IMR-90 (cell line): ENCODE measurements at regions not wholly inside any gene's neighbourhood (a gene's known extent, or its start where the extent isn't known, plus 50 kb on each side); places are given as distances from the start of the nearest gene placed in this dataset.

Experiments
- ATAC-seq: fragments of 200-7000 bp; cut with Tn5 transposase; 2 replicates; pipeline ENCODE4 v1.9.1; 2020; ENCODE audit warnings: low read depth, mild to moderate bottlenecking, moderate library complexity
- BruUV-seq: library from RNA; stranded (reverse); fragments of 400-500 nt; replicated peaks from 2 replicates; lab custom pipeline; 2021; lab: Mats Ljungman, UMichigan
- CTCF ChIA-PET: fragments of 300-600 bp; formaldehyde crosslinking; extraction: SDS; loops from one replicate; lab custom pipeline; 2021; ENCODE audit warnings: antibody characterized with exemption; lab: Yijun Ruan, JAX
- POLR2A ChIA-PET: fragments of 300-600 bp; sonication (Branson Sonifier 250); formaldehyde crosslinking; loops from one replicate; lab custom pipeline; 2022; ENCODE audit warnings: antibody characterized with exemption; ENCODE audit not compliant: unreplicated experiment; lab: Charles Lee
- DNase-seq: peaks from one replicate; pipeline ENCODE4 v3.0.0; 2013
- H2AFZ ChIP-seq: replicated peaks from 2 replicates; pipeline ENCODE3; 2013; ENCODE audit warnings: low read length, mild to moderate bottlenecking; ENCODE audit not compliant: poor library complexity
- H2AK5ac ChIP-seq: 2 replicates; pipeline ENCODE4 v1.6.1; 2013; ENCODE audit warnings: low read depth, low read length, inconsistent platforms
- H2AK9ac ChIP-seq: replicated peaks from 2 replicates; pipeline ENCODE3; 2013; ENCODE audit warnings: mild to moderate bottlenecking, low read depth, low read length, moderate library complexity; ENCODE audit not compliant: poor library complexity
- H2BK120ac ChIP-seq: 2 replicates; pipeline ENCODE4 v1.6.1; 2013; ENCODE audit warnings: low read depth, low read length, inconsistent platforms
- H2BK15ac ChIP-seq: 3 replicates; pipeline ENCODE4 v1.6.1; 2013; ENCODE audit warnings: low read depth, low read length, inconsistent platforms
- H2BK20ac ChIP-seq: 2 replicates; pipeline ENCODE4 v1.6.1; 2013; ENCODE audit warnings: low read depth, mild to moderate bottlenecking, inconsistent platforms, low read length, moderate library complexity
- H2BK5ac ChIP-seq: 2 replicates; pipeline ENCODE4 v1.6.1; 2013; ENCODE audit warnings: mild to moderate bottlenecking, low read depth, low read length, inconsistent platforms; ENCODE audit not compliant: poor library complexity, severe bottlenecking
- H3K14ac ChIP-seq: replicated peaks from 2 replicates; pipeline ENCODE4 v1.6.1; 2013; ENCODE audit warnings: low read depth, low read length, inconsistent platforms
- H3K18ac ChIP-seq: 2 replicates; pipeline ENCODE4 v1.6.1; 2013; ENCODE audit warnings: low read depth, low read length, control low read depth
- H3K23ac ChIP-seq: 2 replicates; pipeline ENCODE4 v1.6.1; 2013; ENCODE audit warnings: low read depth, low read length, inconsistent platforms
- H3K27ac ChIP-seq: 2 replicates; pipeline ENCODE4 v1.5.1; 2013; ENCODE audit warnings: mild to moderate bottlenecking, control low read depth, low read length; ENCODE audit not compliant: insufficient read depth
- H3K27me3 ChIP-seq: 2 replicates; pipeline ENCODE4 v1.6.1; 2013; ENCODE audit warnings: low read length; ENCODE audit not compliant: control insufficient read depth, insufficient read depth
- H3K36me3 ChIP-seq: 2 replicates; pipeline ENCODE4 v1.6.1; 2013; ENCODE audit warnings: low read length, mixed read lengths; ENCODE audit not compliant: control insufficient read depth, insufficient read depth
- H3K4ac ChIP-seq: 2 replicates; pipeline ENCODE4 v1.6.1; 2013; ENCODE audit warnings: low read depth, low read length, inconsistent platforms
- H3K4me1 ChIP-seq: 2 replicates; pipeline ENCODE4 v1.6.1; 2013; ENCODE audit warnings: low read length, mixed read lengths; ENCODE audit not compliant: control insufficient read depth, insufficient read depth
- H3K4me2 ChIP-seq: 2 replicates; pipeline ENCODE4 v1.6.1; 2013; ENCODE audit warnings: low read depth, mild to moderate bottlenecking, control low read depth, low read length, moderate library complexity
- H3K4me3 ChIP-seq: 2 replicates; pipeline ENCODE4 v1.5.1; 2013; ENCODE audit warnings: low read depth, mild to moderate bottlenecking, control low read depth, low read length, moderate library complexity; ENCODE audit not compliant: insufficient read depth
- H3K56ac ChIP-seq: 2 replicates; pipeline ENCODE4 v1.6.1; 2013; ENCODE audit warnings: low read length, inconsistent platforms; ENCODE audit not compliant: insufficient read depth; ENCODE audit errors: extremely low read depth
- H3K79me1 ChIP-seq, 2 experiments: 2 replicates each; pipeline ENCODE4 v1.6.1; 2013; ENCODE audit warnings: low read length in 2 of 2, inconsistent platforms in 1 of 2, low read depth in 1 of 2
- H3K9ac ChIP-seq: 2 replicates; pipeline ENCODE4 v1.6.1; 2013; ENCODE audit warnings: low read depth, low read length, control low read depth
- H3K9me1 ChIP-seq: 2 replicates; pipeline ENCODE4 v1.6.1; 2013; ENCODE audit warnings: low read length, inconsistent platforms; ENCODE audit not compliant: insufficient read depth
- H3K9me3 ChIP-seq: 2 replicates; pipeline ENCODE4 v1.6.1; 2013; ENCODE audit warnings: low read length; ENCODE audit not compliant: control insufficient read depth, insufficient read depth
- H4K20me1 ChIP-seq: 2 replicates; pipeline ENCODE4 v1.6.1; 2013; ENCODE audit warnings: low read length, inconsistent platforms; ENCODE audit not compliant: insufficient read depth
- H4K5ac ChIP-seq: 2 replicates; pipeline ENCODE4 v1.6.1; 2013; ENCODE audit warnings: mild to moderate bottlenecking, low read depth, low read length, control low read depth
- H4K8ac ChIP-seq, 2 experiments: 2 replicates each; pipeline ENCODE4 v1.6.1; 2013; ENCODE audit warnings: low read depth in 2 of 2, low read length in 2 of 2, control low read depth in 1 of 2, inconsistent platforms in 1 of 2
- H4K91ac ChIP-seq: 2 replicates; pipeline ENCODE4 v1.6.1; 2013; ENCODE audit warnings: low read depth, low read length, inconsistent platforms; ENCODE audit not compliant: insufficient read depth
- BHLHE40 ChIP-seq: fragments of 150-350 bp; IDR thresholded peaks from 2 replicates; pipeline ENCODE4 v1.6.1; 2016; ENCODE audit warnings: mild to moderate bottlenecking, low read depth, low read length
- CEBPB ChIP-seq: IDR thresholded peaks from 2 replicates; pipeline ENCODE4 v1.6.1; 2012; ENCODE audit warnings: low read depth, low read length, improper control_type of control experiment
- CHD1 ChIP-seq: IDR thresholded peaks from 2 replicates; pipeline ENCODE4 v1.6.1; 2012; ENCODE audit warnings: low read depth, low read length, improper control_type of control experiment
- CTCF ChIP-seq: conservative IDR thresholded peaks from 2 replicates; pipeline ENCODE4 v1.5.1; 2012; ENCODE audit warnings: mild to moderate bottlenecking, low read depth, low read length, improper control_type of control experiment
- ELK1 ChIP-seq: fragments of 150-350 bp; IDR thresholded peaks from 2 replicates; pipeline ENCODE4 v1.6.1; 2016; ENCODE audit warnings: low read depth, mild to moderate bottlenecking, low read length, moderate library complexity, borderline replicate concordance
- FOS ChIP-seq: fragments of 150-350 bp; IDR thresholded peaks from 2 replicates; pipeline ENCODE4 v1.6.1; 2016; ENCODE audit warnings: low read depth, low read length
- MAFK ChIP-seq: IDR thresholded peaks from 2 replicates; pipeline ENCODE4 v1.6.1; 2012; ENCODE audit warnings: low read depth, low read length, improper control_type of control experiment
- MAZ ChIP-seq: IDR thresholded peaks from 2 replicates; pipeline ENCODE4 v1.6.1; 2012; ENCODE audit warnings: low read depth, mild to moderate bottlenecking, low read length, improper control_type of control experiment, moderate library complexity, borderline replicate concordance
- MXI1 ChIP-seq: IDR thresholded peaks from 2 replicates; pipeline ENCODE4 v1.6.1; 2012; ENCODE audit warnings: low read depth, mild to moderate bottlenecking, low read length, moderate library complexity, borderline replicate concordance
- NFE2L2 ChIP-seq: fragments of 150-350 bp; IDR thresholded peaks from 2 replicates; pipeline ENCODE4 v1.6.1; 2016; ENCODE audit warnings: low read depth, mild to moderate bottlenecking, low read length
- POLR2A ChIP-seq: IDR thresholded peaks from 2 replicates; pipeline ENCODE4 v1.6.1; 2012; ENCODE audit warnings: mild to moderate bottlenecking, low read depth, low read length
- RAD21 ChIP-seq: IDR thresholded peaks from 2 replicates; pipeline ENCODE4 v1.6.1; 2012; ENCODE audit warnings: low read length, improper control_type of control experiment
- RCOR1 ChIP-seq: IDR thresholded peaks from 2 replicates; pipeline ENCODE4 v1.6.1; 2012; ENCODE audit warnings: mild to moderate bottlenecking, low read length, improper control_type of control experiment; ENCODE audit not compliant: insufficient replicate concordance
- RFX5 ChIP-seq: IDR thresholded peaks from 2 replicates; pipeline ENCODE4 v1.8.0; 2012; ENCODE audit warnings: low read depth, mild to moderate bottlenecking, low read length, moderate library complexity
- SMC3 ChIP-seq: fragments of 150-350 bp; IDR thresholded peaks from 2 replicates; pipeline ENCODE4 v1.6.1; 2016; ENCODE audit warnings: low read depth, mild to moderate bottlenecking, antibody characterized with exemption, low read length, moderate library complexity
- USF2 ChIP-seq: fragments of 150-350 bp; IDR thresholded peaks from 2 replicates; pipeline ENCODE4 v1.6.1; 2017; ENCODE audit warnings: mild to moderate bottlenecking, antibody characterized with exemption, low read length, low read depth
- WGBS, 2 experiments: methylation state at CpG; one replicate each; pipeline versions ENCODE4 v1.1.5 to v1.1.7; 2013; ENCODE audit warnings: missing lambda C conversion rate in 2 of 2; ENCODE audit not compliant: insufficient read length in 1 of 2; ENCODE audit errors: extremely low coverage in 2 of 2; 5-methylcytosine and 5-hydroxymethylcytosine counted together
- dilution Hi-C: fragments of 300-500 bp; cut with HindIII; formaldehyde crosslinking; loops from one replicate; pipeline ENCODE4 v1.14.3; 2018; ENCODE audit warnings: low sequenced_read_pairs; ENCODE audit not compliant: unreplicated experiment
- in situ Hi-C: fragments of 300-500 bp; cut with MboI; formaldehyde crosslinking; loops from 3 replicates; pipeline ENCODE4 v1.14.3; 2019; ENCODE audit warnings: low sequenced_read_pairs, inconsistent platforms, mixed read lengths
- intact Hi-C: fragments of 100-400 bp; cut with micrococcal nuclease; formaldehyde crosslinking; loops from 2 replicates; pipeline ENCODE4 v1.10.0; 2022

- no CpG with 5 or more reads among the region's 2 CpGs for WGBS, 2 experiments
- intact Hi-C loops (no loop called here), in situ Hi-C loops (no loop called here), dilution Hi-C loops (no loop called here)
- Histone ChIP-seq H3K27me3 (no peaks in the 10 kb centered on the region), H3K56ac (no peak overlapping the region), H2AK5ac (no peak overlapping the region), H2BK5ac (no peak overlapping the region), H3K4ac (no peak overlapping the region), H2BK15ac (no peak overlapping the region), H3K79me1 (no peaks in the 10 kb centered on the region), H3K27ac (no peak overlapping the region), H4K8ac (no peak overlapping the region), H2BK20ac (no peak overlapping the region), H3K9me1 (no peaks in the 10 kb centered on the region), H3K4me2 (no peak overlapping the region), H3K36me3 (no peaks in the 10 kb centered on the region), H3K14ac (no peak overlapping the region), H3K9me3 (no peaks in the 10 kb centered on the region), H2AFZ (no peak overlapping the region), H4K20me1 (no peaks in the 10 kb centered on the region), H2AK9ac (no peak overlapping the region), H4K91ac (no peak overlapping the region), H3K9ac (no peak overlapping the region), H3K4me3 (no peak overlapping the region), H3K23ac (no peak overlapping the region), H3K18ac (no peak overlapping the region), H4K5ac (no peak overlapping the region), H3K4me1 (no peaks in the 10 kb centered on the region), H2BK120ac (no peak overlapping the region)
- ChIA-PET CTCF (no interaction called here), POLR2A (no interaction called here)
- no peak for TF ChIP-seq NFE2L2
- TF ChIP-seq RAD21: no peak
- no peak for TF ChIP-seq RCOR1
- TF ChIP-seq ELK1: no peak
- TF ChIP-seq MXI1: no peak
- no peak for TF ChIP-seq POLR2A
- TF ChIP-seq CEBPB: no peak
- TF ChIP-seq BHLHE40: no peak
- TF ChIP-seq CTCF: no peak
- no peak for TF ChIP-seq USF2
- TF ChIP-seq RFX5: no peak
- TF ChIP-seq CHD1: no peak
- no peak for TF ChIP-seq SMC3
- no peak for TF ChIP-seq MAFK
- TF ChIP-seq FOS: no peak
- no peak for TF ChIP-seq MAZ
- no TSS peak for BruUV-seq
- no peak for ATAC-seq
- no peak for DNase-seq
Observed at GRCh38 chr5:124089578-124089977, 577.6 kb downstream of the CSNK1G3 start.
